ENCODE measurements at regions not wholly inside any gene's neighbourhood (a gene's known extent, or its start where the extent isn't known, plus 50 kb on each side); places are given as distances from the start of the nearest gene placed in this dataset.

- TF ChIP-seq CTCF (IDR thresholded peaks at IDR 0.05 in 8 of 11, conservative IDR thresholded peaks at IDR 0.05 in 3 of 11) (no peak), POLR2AphosphoS5 (IDR thresholded peaks at IDR 0.05) (no peak), POLR2A (IDR thresholded peaks at IDR 0.05) (no peak)
- DNase-seq: peak; percentile 11
- Histone ChIP-seq H3K27me3 (replicated peaks in 1 of 7) (peaks cover 0 to 10% (median 0%) of the 10 kb centered on the region in 7 donors), H3K4me1 (peaks cover 0 to 9% (median 0%) of the 10 kb centered on the region in 6 donors), H3K4me3 (no peak overlapping the region), H3K27ac (no peak overlapping the region), H3K9me3 (no peaks in the 10 kb centered on the region), H3K36me3 (no peaks in the 10 kb centered on the region)
- 64 to 82% (median 79%) methylated on average over 12 of the region's 12 CpGs for WGBS, 5 donors
- intact Hi-C loops (cut with DNase I; ENCODE audit: low total_unique reads): no loop called here
These were observed 141.7 kb downstream of the URI1 start for GRCh38 chr19:30083701-30084156.

GRCh38 chr19:30084390-30084819 is 142.4 kb downstream of the URI1 start:
- H3K4me3 ChIP-seq: no peak overlapping the region
- peak; percentile 40 for DNase-seq
- intact Hi-C loops (cut with DNase I; ENCODE audit: low total_unique reads): no loop called here

GRCh38 chr19:30085394-30085793 is 143.4 kb downstream of the URI1 start:
- no peak overlapping the region for H3K4me3 ChIP-seq
- DNase-seq: peak; percentile 46
- H3K36me3 ChIP-seq: no peaks in the 10 kb centered on the region
- 43 to 60% (median 55%) methylated on average over 8 to 10 of the region's 10 CpGs for WGBS, 5 donors
- H3K9me3 ChIP-seq: no peaks in the 10 kb centered on the region
- H3K4me1 ChIP-seq: peaks cover 0 to 9% (median 0%) of the 10 kb centered on the region in 6 donors
- no peak for TF ChIP-seq CTCF (IDR thresholded peaks at IDR 0.05 in 8 of 11, conservative IDR thresholded peaks at IDR 0.05 in 3 of 11)
- no peak for TF ChIP-seq POLR2AphosphoS5 (IDR thresholded peaks at IDR 0.05)
- TF ChIP-seq POLR2A (IDR thresholded peaks at IDR 0.05): no peak
- H3K27ac ChIP-seq: no peak overlapping the region
- intact Hi-C loops (cut with DNase I; ENCODE audit: low total_unique reads): no loop called here
- H3K27me3 ChIP-seq (replicated peaks in 1 of 7): peaks cover 0 to 10% (median 0%) of the 10 kb centered on the region in 7 donors

More at GRCh38 chr19:30084390-30084819, 142.4 kb downstream of the URI1 start:
- H3K27me3 ChIP-seq (replicated peaks in 1 of 7): peaks cover 0 to 10% (median 0%) of the 10 kb centered on the region in 7 donors
- H3K4me1 ChIP-seq: peaks cover 0 to 9% (median 0%) of the 10 kb centered on the region in 6 donors
- TF ChIP-seq POLR2A (IDR thresholded peaks at IDR 0.05): no peak
- no peaks in the 10 kb centered on the region for H3K9me3 ChIP-seq
- no peaks in the 10 kb centered on the region for H3K36me3 ChIP-seq
- 77 to 89% (median 88%) methylated on average over 9 to 12 of the region's 12 CpGs for WGBS, 5 donors
- no peak overlapping the region for H3K27ac ChIP-seq

GRCh38 chr19:30086220-30086619 is 144.2 kb downstream of the URI1 start:
- intact Hi-C loops (cut with DNase I; ENCODE audit: low total_unique reads): no loop called here
- TF ChIP-seq POLR2A (IDR thresholded peaks at IDR 0.05): no peak
- no peak for TF ChIP-seq POLR2AphosphoS5 (IDR thresholded peaks at IDR 0.05)
- no peak for TF ChIP-seq CTCF (IDR thresholded peaks at IDR 0.05 in 8 of 11, conservative IDR thresholded peaks at IDR 0.05 in 3 of 11)
- H3K4me3 ChIP-seq: no peak overlapping the region
- peak; percentile 10 for DNase-seq
- no peak overlapping the region for H3K27ac ChIP-seq
- WGBS, 5 donors: 81 to 96% (median 86%) methylated on average over 5 of the region's 5 CpGs
- no peaks in the 10 kb centered on the region for H3K36me3 ChIP-seq
- H3K4me1 ChIP-seq: peaks cover 0 to 9% (median 0%) of the 10 kb centered on the region in 6 donors
- H3K9me3 ChIP-seq: no peaks in the 10 kb centered on the region
- H3K27me3 ChIP-seq (replicated peaks in 1 of 7): peaks cover 0 to 10% (median 0%) of the 10 kb centered on the region in 7 donors
